ENCODE measurements at regions not wholly inside any gene's neighbourhood (a gene's known extent, or its start where the extent isn't known, plus 50 kb on each side); places are given as distances from the start of the nearest gene placed in this dataset.
A peak's percentile ranks its signal among the peaks of the same experiment; 100 is the strongest.

DNA sequence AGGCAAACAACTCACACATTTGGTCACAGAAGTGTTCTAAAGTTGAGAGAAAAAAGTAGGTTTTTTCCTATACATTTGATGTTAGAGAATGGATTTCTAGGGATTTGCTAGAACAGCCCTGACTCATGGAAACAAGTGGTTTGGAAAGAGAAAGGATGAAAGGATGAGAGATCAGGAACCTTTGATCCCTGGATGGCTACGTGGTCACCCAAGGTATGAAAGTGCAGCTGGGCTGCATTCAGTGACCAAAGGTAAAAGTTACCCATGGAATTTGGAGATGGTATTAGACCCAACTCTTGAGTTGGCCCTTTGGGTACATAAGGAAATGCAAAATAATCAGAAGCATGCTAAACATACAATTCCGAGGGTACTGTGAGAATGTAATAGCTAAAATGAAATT is 61.3 kb upstream of the SPIN1 start:
- no peak overlapping the region for H4K12ac ChIP-seq (ENCODE audit: low read depth, low read length)
- no peak overlapping the region for H2BK5ac ChIP-seq (ENCODE audit: low read depth, low read length, poor library complexity)
- no peak overlapping the region for H3K27ac ChIP-seq (ENCODE audit: low read depth, low read length)
- H3K9ac ChIP-seq (ENCODE audit: low read length) = no peak overlapping the region
- no peaks in the 10 kb centered on the region for H3K36me3 ChIP-seq (ENCODE audit: control insufficient read depth in 1 of 2, insufficient read depth in 2 of 2, low read length in 2 of 2)
- H3K4ac ChIP-seq (ENCODE audit: low read depth, low read length) = no peak overlapping the region
- H3K4me3 ChIP-seq (ENCODE audit: low read depth, low read length) = no peak overlapping the region
- H2BK120ac ChIP-seq (ENCODE audit: insufficient read depth, low read length, poor library complexity) = no peak overlapping the region
- H4K91ac ChIP-seq (ENCODE audit: low read depth, low read length) = no peak overlapping the region
- H2AFZ ChIP-seq (ENCODE audit: insufficient read depth, low read length, poor library complexity) = no peak overlapping the region
- no peaks in the 10 kb centered on the region for H3K27me3 ChIP-seq (ENCODE audit: insufficient read depth, low read length)
- H3K79me1 ChIP-seq (ENCODE audit: low read length) = no peaks in the 10 kb centered on the region
- H3K9me3 ChIP-seq (ENCODE audit: insufficient read depth, low read depth, low read length) = no peaks in the 10 kb centered on the region
- no peak overlapping the region for H3K18ac ChIP-seq (ENCODE audit: low read length)
- H4K8ac ChIP-seq (ENCODE audit: low read depth, low read length) = no peak overlapping the region
- no peak overlapping the region for H3K14ac ChIP-seq (ENCODE audit: low read length)
- H3K4me1 ChIP-seq (ENCODE audit: control insufficient read depth in 1 of 2, insufficient read depth in 2 of 2, low read length in 2 of 2) = peaks cover 2 to 3% of the 10 kb centered on the region in 2 experiments
- no peak overlapping the region for H2BK12ac ChIP-seq (ENCODE audit: low read length)
- H2AK5ac ChIP-seq (ENCODE audit: low read length) = no peak overlapping the region
- WGBS (ENCODE audit: extremely low coverage, insufficient coverage, insufficient read length) = no CpG with 5 or more reads among the region's 2 CpGs
- H3K79me2 ChIP-seq (ENCODE audit: control insufficient read depth, insufficient read depth, low read length, poor library complexity) = no peaks in the 10 kb centered on the region
- no peak for DNase-seq
- H3K23ac ChIP-seq (ENCODE audit: low read length) = no peak overlapping the region
- H3K4me2 ChIP-seq (ENCODE audit: low read length) = no peak overlapping the region

DNA sequence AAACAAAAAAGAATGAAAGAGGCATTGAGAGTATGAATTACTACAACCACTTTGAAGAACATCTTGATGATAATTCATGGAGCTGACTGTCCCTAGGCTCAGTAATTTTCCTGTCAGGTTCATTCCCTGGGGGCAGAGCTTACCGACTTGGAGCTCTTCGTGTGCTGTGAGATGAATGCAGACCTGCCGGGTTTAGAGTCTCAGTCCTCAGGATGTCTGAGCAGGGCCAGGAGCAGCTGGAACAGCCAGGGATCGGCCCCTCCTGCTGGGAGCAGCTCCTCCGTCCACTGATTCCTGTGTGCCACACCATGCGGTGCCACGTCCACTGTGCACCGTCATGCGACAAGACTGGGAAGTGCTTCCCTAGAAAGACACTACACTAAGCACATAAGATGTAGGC is 62.2 kb upstream of the SPIN1 start:
- Histone ChIP-seq H3K4me1 (ENCODE audit: control insufficient read depth in 1 of 2, insufficient read depth in 2 of 2, low read length in 2 of 2) (peaks cover 2 to 3% of the 10 kb centered on the region in 2 experiments), H3K9me3 (ENCODE audit: insufficient read depth, low read depth, low read length) (no peaks in the 10 kb centered on the region), H3K27me3 (ENCODE audit: insufficient read depth, low read length) (no peaks in the 10 kb centered on the region), H2BK5ac (ENCODE audit: low read depth, low read length, poor library complexity) (no peak overlapping the region), H2BK120ac (ENCODE audit: insufficient read depth, low read length, poor library complexity) (no peak overlapping the region), H2AK5ac (ENCODE audit: low read length) (no peak overlapping the region), H3K4ac (ENCODE audit: low read depth, low read length) (no peak overlapping the region), H3K36me3 (ENCODE audit: control insufficient read depth in 1 of 2, insufficient read depth in 2 of 2, low read length in 2 of 2) (no peaks in the 10 kb centered on the region), H2BK12ac (ENCODE audit: low read length) (no peak overlapping the region), H3K27ac (ENCODE audit: low read depth, low read length) (no peak overlapping the region), H3K18ac (ENCODE audit: low read length) (no peak overlapping the region), H3K4me3 (ENCODE audit: low read depth, low read length) (no peak overlapping the region), H4K91ac (ENCODE audit: low read depth, low read length) (no peak overlapping the region), H3K23ac (ENCODE audit: low read length) (no peak overlapping the region), H4K12ac (ENCODE audit: low read depth, low read length) (no peak overlapping the region), H4K8ac (ENCODE audit: low read depth, low read length) (no peak overlapping the region), H3K79me1 (ENCODE audit: low read length) (no peaks in the 10 kb centered on the region), H3K4me2 (ENCODE audit: low read length) (no peak overlapping the region), H3K14ac (ENCODE audit: low read length) (no peak overlapping the region), H3K79me2 (ENCODE audit: control insufficient read depth, insufficient read depth, low read length, poor library complexity) (no peaks in the 10 kb centered on the region), H3K9ac (ENCODE audit: low read length) (peak overlapping the region; percentile 1), H2AFZ (ENCODE audit: insufficient read depth, low read length, poor library complexity) (no peak overlapping the region)
- no CpG with 5 or more reads among the region's 9 CpGs for WGBS (ENCODE audit: extremely low coverage, insufficient coverage, insufficient read length)
- DNase-seq = peak in 1 of 2 donors; percentile 13

DNA sequence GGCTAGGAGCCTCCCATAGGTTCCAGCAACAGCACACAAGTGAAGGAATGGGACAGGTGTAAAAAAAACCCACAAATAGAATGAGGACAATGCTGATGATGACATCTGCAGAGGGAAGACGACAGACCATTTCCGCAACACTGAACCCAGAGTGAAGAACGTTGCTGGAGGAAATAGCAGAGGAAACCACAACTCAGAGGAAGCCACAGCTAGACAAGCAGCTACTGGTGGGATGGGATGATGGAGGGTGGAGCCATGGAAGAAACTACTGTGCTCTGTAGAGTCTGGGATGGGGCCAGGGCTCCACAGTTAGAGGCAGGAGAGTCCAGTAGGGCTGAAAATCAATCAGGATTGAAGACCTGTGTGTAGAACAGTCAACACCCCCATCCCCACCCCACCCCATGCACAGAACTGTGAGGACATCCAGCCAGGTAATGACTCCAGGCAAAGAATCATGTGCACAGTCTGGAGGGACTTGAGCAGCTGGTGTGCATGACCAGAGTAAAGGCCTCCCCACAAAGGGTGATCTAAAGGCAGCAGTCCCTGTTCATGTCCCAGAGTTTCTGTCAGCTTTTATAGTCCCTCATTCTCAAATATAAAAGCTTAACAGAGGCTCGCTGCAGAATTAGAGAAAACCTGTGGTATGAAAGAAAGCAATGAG is 65.2 kb upstream of the SPIN1 start:
- Histone ChIP-seq H3K4me2 (ENCODE audit: low read length) (no peak overlapping the region), H3K14ac (ENCODE audit: low read length) (no peak overlapping the region), H3K4me1 (ENCODE audit: control insufficient read depth in 1 of 2, insufficient read depth in 2 of 2, low read length in 2 of 2) (peaks cover under 1 to 1% of the 10 kb centered on the region in 2 experiments), H4K8ac (ENCODE audit: low read depth, low read length) (no peak overlapping the region), H2BK12ac (ENCODE audit: low read length) (no peak overlapping the region), H4K12ac (ENCODE audit: low read depth, low read length) (no peak overlapping the region), H3K23ac (ENCODE audit: low read length) (no peak overlapping the region), H3K36me3 (ENCODE audit: control insufficient read depth in 1 of 2, insufficient read depth in 2 of 2, low read length in 2 of 2) (no peaks in the 10 kb centered on the region), H3K18ac (ENCODE audit: low read length) (no peak overlapping the region), H3K9ac (ENCODE audit: low read length) (no peak overlapping the region), H3K79me2 (ENCODE audit: control insufficient read depth, insufficient read depth, low read length, poor library complexity) (no peaks in the 10 kb centered on the region), H3K9me3 (ENCODE audit: insufficient read depth, low read depth, low read length) (no peaks in the 10 kb centered on the region), H3K4me3 (ENCODE audit: low read depth, low read length) (no peak overlapping the region), H2AK5ac (ENCODE audit: low read length) (no peak overlapping the region), H2AFZ (ENCODE audit: insufficient read depth, low read length, poor library complexity) (no peak overlapping the region), H3K4ac (ENCODE audit: low read depth, low read length) (no peak overlapping the region), H4K91ac (ENCODE audit: low read depth, low read length) (no peak overlapping the region), H2BK5ac (ENCODE audit: low read depth, low read length, poor library complexity) (no peak overlapping the region), H3K27me3 (ENCODE audit: insufficient read depth, low read length) (no peaks in the 10 kb centered on the region), H2BK120ac (ENCODE audit: insufficient read depth, low read length, poor library complexity) (no peak overlapping the region), H3K27ac (ENCODE audit: low read depth, low read length) (no peak overlapping the region), H3K79me1 (ENCODE audit: low read length) (no peaks in the 10 kb centered on the region)
- WGBS (ENCODE audit: extremely low coverage, insufficient coverage, insufficient read length) = no CpG with 5 or more reads among the region's 4 CpGs
- no peak for DNase-seq

DNA sequence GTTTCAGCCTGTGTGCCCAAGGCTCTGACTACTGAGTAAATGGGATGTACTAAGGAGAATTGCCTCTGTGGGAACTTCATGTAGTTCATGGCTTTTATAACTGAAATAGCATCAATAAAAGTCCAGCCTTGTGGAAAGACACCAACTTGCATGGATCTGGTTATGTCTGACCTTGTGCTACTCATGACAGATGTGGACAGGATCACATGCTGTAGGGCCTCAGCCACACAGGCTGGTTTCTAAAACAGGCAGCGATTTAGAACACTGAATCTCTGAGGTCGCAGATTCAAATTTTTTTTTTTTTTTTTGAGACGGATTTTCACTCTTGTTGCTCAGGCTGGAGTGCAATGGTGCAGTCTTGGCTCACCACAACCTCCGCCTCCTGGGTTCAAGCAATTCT is 66.5 kb upstream of the SPIN1 start:
- H2AK5ac ChIP-seq (ENCODE audit: low read length) = no peak overlapping the region
- no peaks in the 10 kb centered on the region for H3K36me3 ChIP-seq (ENCODE audit: control insufficient read depth in 1 of 2, insufficient read depth in 2 of 2, low read length in 2 of 2)
- H2BK5ac ChIP-seq (ENCODE audit: low read depth, low read length, poor library complexity) = no peak overlapping the region
- H3K18ac ChIP-seq (ENCODE audit: low read length) = no peak overlapping the region
- no peak overlapping the region for H2BK120ac ChIP-seq (ENCODE audit: insufficient read depth, low read length, poor library complexity)
- no peak overlapping the region for H4K8ac ChIP-seq (ENCODE audit: low read depth, low read length)
- no peak overlapping the region for H2AFZ ChIP-seq (ENCODE audit: insufficient read depth, low read length, poor library complexity)
- no peak overlapping the region for H2BK12ac ChIP-seq (ENCODE audit: low read length)
- H3K27me3 ChIP-seq (ENCODE audit: insufficient read depth, low read length) = no peaks in the 10 kb centered on the region
- H3K4ac ChIP-seq (ENCODE audit: low read depth, low read length) = no peak overlapping the region
- no peak overlapping the region for H4K91ac ChIP-seq (ENCODE audit: low read depth, low read length)
- H3K4me3 ChIP-seq (ENCODE audit: low read depth, low read length) = no peak overlapping the region
- no peaks in the 10 kb centered on the region for H3K79me1 ChIP-seq (ENCODE audit: low read length)
- no peak overlapping the region for H3K27ac ChIP-seq (ENCODE audit: low read depth, low read length)
- no peak overlapping the region for H3K23ac ChIP-seq (ENCODE audit: low read length)
- DNase-seq = no peak
- H3K4me2 ChIP-seq (ENCODE audit: low read length) = no peak overlapping the region
- no peak overlapping the region for H3K9ac ChIP-seq (ENCODE audit: low read length)
- H3K9me3 ChIP-seq (ENCODE audit: insufficient read depth, low read depth, low read length) = no peaks in the 10 kb centered on the region
- no peaks in the 10 kb centered on the region for H3K4me1 ChIP-seq (ENCODE audit: control insufficient read depth in 1 of 2, insufficient read depth in 2 of 2, low read length in 2 of 2)
- H3K79me2 ChIP-seq (ENCODE audit: control insufficient read depth, insufficient read depth, low read length, poor library complexity) = no peaks in the 10 kb centered on the region
- H4K12ac ChIP-seq (ENCODE audit: low read depth, low read length) = no peak overlapping the region
- no CpG with 5 or more reads among the region's 4 CpGs for WGBS (ENCODE audit: extremely low coverage, insufficient coverage, insufficient read length)
- no peak overlapping the region for H3K14ac ChIP-seq (ENCODE audit: low read length)

Measured in trophoblast cell (in vitro differentiated cells and primary cell).